Astrocyte (in vitro differentiated cells and primary cell): ENCODE measurements at regions not wholly inside any gene's neighbourhood (a gene's known extent, or its start where the extent isn't known, plus 50 kb on each side); places are given as distances from the start of the nearest gene placed in this dataset.

Experiments used
- DNase-seq: peaks from one replicate; pipeline ENCODE4 v3.0.0-alpha.2; 2010; ENCODE audit warnings: low read depth
- FAIRE-seq: peaks from 2 replicates; lab custom pipeline; 2011; peaks lifted over from hg19 to GRCh38; lab: Jason Lieb, UNC
- H2AFZ ChIP-seq: 2 replicates; pipeline ENCODE4 v1.6.0; 2012; ENCODE audit warnings: low read depth, low read length, inconsistent platforms
- H3K27ac ChIP-seq: 2 replicates; pipeline ENCODE4 v1.5.1; 2011; ENCODE audit warnings: low read depth, low read length, inconsistent platforms
- H3K27me3 ChIP-seq: 2 replicates; pipeline ENCODE4 v1.6.0; 2011; ENCODE audit warnings: low read length, inconsistent platforms; ENCODE audit not compliant: insufficient read depth
- H3K36me3 ChIP-seq: 2 replicates; pipeline ENCODE4 v1.5.1; 2011; ENCODE audit warnings: low read length, inconsistent platforms; ENCODE audit not compliant: insufficient read depth
- H3K4me1 ChIP-seq: 2 replicates; pipeline ENCODE4 v1.5.1; 2011; ENCODE audit warnings: low read length, inconsistent platforms; ENCODE audit not compliant: insufficient read depth
- H3K4me2 ChIP-seq: 2 replicates; pipeline ENCODE4 v1.6.0; 2012; ENCODE audit warnings: low read length, inconsistent platforms
- H3K4me3 ChIP-seq: 2 replicates; pipeline ENCODE4 v1.5.1; 2011; ENCODE audit warnings: low read depth, mild to moderate bottlenecking, low read length, inconsistent platforms; ENCODE audit not compliant: insufficient read depth
- H3K79me2 ChIP-seq: 2 replicates; pipeline ENCODE4 v1.6.0; 2012; ENCODE audit warnings: mild to moderate bottlenecking, low read length, inconsistent platforms; ENCODE audit not compliant: insufficient read depth
- H3K9ac ChIP-seq: 2 replicates; pipeline ENCODE4 v1.6.0; 2012; ENCODE audit warnings: mild to moderate bottlenecking, low read length, inconsistent platforms
- H3K9me3 ChIP-seq: 2 replicates; pipeline ENCODE4 v1.5.1; 2012; ENCODE audit warnings: low read depth, mild to moderate bottlenecking, low read length, inconsistent platforms; ENCODE audit not compliant: insufficient read depth
- H4K20me1 ChIP-seq: 2 replicates; pipeline ENCODE4 v1.6.0; 2012; ENCODE audit warnings: low read length, inconsistent platforms; ENCODE audit not compliant: insufficient read depth
- H3K27ac Mint-ChIP-seq: one replicate; pipeline ENCODE4 v1.8.0; 2021; ENCODE audit warnings: mild to moderate bottlenecking, mixed read lengths; ENCODE audit not compliant: unreplicated experiment
- H3K27me3 Mint-ChIP-seq: one replicate; pipeline ENCODE4 v1.8.0; 2021; ENCODE audit warnings: low read depth, mixed read lengths; ENCODE audit not compliant: unreplicated experiment
- H3K36me3 Mint-ChIP-seq: one replicate; pipeline ENCODE4 v1.8.0; 2021; ENCODE audit warnings: low read depth, mixed read lengths; ENCODE audit not compliant: unreplicated experiment
- H3K4me1 Mint-ChIP-seq: one replicate; pipeline ENCODE4 v1.8.0; 2021; ENCODE audit warnings: low read depth, mixed read lengths; ENCODE audit not compliant: unreplicated experiment
- H3K4me3 Mint-ChIP-seq: one replicate; pipeline ENCODE4 v1.8.0; 2021; ENCODE audit warnings: mild to moderate bottlenecking, moderate library complexity, mixed read lengths; ENCODE audit not compliant: unreplicated experiment
- H3K9me3 Mint-ChIP-seq: one replicate; pipeline ENCODE4 v1.8.0; 2021; ENCODE audit warnings: mild to moderate bottlenecking, mixed read lengths; ENCODE audit not compliant: unreplicated experiment
- CTCF ChIP-seq: IDR thresholded peaks from 2 replicates; pipeline ENCODE4 v1.5.1; 2011; ENCODE audit warnings: low read depth, mild to moderate bottlenecking, inconsistent platforms, low read length, moderate library complexity; ENCODE audit not compliant: insufficient read depth
- EZH2 ChIP-seq: IDR thresholded peaks from 2 replicates; pipeline ENCODE4 v1.6.1; 2012; ENCODE audit warnings: mild to moderate bottlenecking, low read length, inconsistent platforms; ENCODE audit not compliant: insufficient read depth

GRCh38 chr3:110971010-110971601 is 100.5 kb upstream of the NECTIN3 start:
- Histone ChIP-seq H3K9me3 (peaks cover 8% of the 10 kb centered on the region), H3K36me3 (no peaks in the 10 kb centered on the region), H3K27me3 (no peaks in the 10 kb centered on the region), H3K4me2 (no peak overlapping the region), H3K79me2 (no peaks in the 10 kb centered on the region), H2AFZ (no peak overlapping the region), H4K20me1 (no peaks in the 10 kb centered on the region), H3K4me3 (no peak overlapping the region), H3K27ac (no peak overlapping the region), H3K4me1 (no peaks in the 10 kb centered on the region), H3K9ac (no peak overlapping the region)
- FAIRE-seq: no peak
- Mint-ChIP-seq H3K36me3 (peaks cover 14% of the 10 kb centered on the region), H3K9me3 (peaks cover 17% of the 10 kb centered on the region), H3K27ac (no peak overlapping the region), H3K27me3 (no peaks in the 10 kb centered on the region), H3K4me1 (peaks cover 2% of the 10 kb centered on the region), H3K4me3 (no peak overlapping the region)
- no peak for DNase-seq
- no peak for TF ChIP-seq CTCF
- TF ChIP-seq EZH2: no peak

- DNase-seq: no peak
- Histone ChIP-seq H3K4me3 (no peak overlapping the region), H3K27ac (no peak overlapping the region), H3K27me3 (no peaks in the 10 kb centered on the region), H3K4me2 (no peak overlapping the region), H4K20me1 (no peaks in the 10 kb centered on the region), H3K9ac (no peak overlapping the region), H3K79me2 (no peaks in the 10 kb centered on the region), H3K36me3 (no peaks in the 10 kb centered on the region), H3K4me1 (no peaks in the 10 kb centered on the region), H2AFZ (no peak overlapping the region), H3K9me3 (peaks cover 8% of the 10 kb centered on the region)
- Mint-ChIP-seq H3K36me3 (peaks cover 4% of the 10 kb centered on the region), H3K4me3 (no peak overlapping the region), H3K9me3 (peaks cover 4% of the 10 kb centered on the region), H3K4me1 (peaks cover 2% of the 10 kb centered on the region), H3K27me3 (no peaks in the 10 kb centered on the region), H3K27ac (no peak overlapping the region)
- no peak for FAIRE-seq
- TF ChIP-seq CTCF (no peak), EZH2 (no peak)
Observed at GRCh38 chr3:110973263-110973895, 98.2 kb upstream of the NECTIN3 start.

DNA sequence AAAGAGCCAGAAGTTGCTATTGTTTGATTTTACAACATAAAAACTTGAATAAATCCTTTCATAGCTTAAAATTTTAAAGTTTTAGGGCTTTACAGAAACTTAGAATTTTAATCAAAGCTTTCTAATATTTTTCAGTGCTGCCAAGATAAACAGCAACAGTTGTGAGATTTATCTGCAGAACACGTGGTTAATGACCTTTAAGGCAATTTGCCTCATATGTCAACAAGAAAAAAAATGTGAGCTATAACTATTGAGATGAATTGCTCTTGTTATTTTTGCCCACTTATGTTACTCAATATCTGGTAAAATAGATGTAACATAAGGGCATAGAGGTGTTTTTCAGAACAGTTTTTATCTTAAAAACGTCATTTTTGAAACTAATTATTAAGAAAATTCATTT is 96.7 kb upstream of the NECTIN3 start:
- Histone ChIP-seq H3K27ac (no peak overlapping the region), H3K9me3 (no peaks in the 10 kb centered on the region), H3K4me3 (no peak overlapping the region), H2AFZ (no peak overlapping the region), H3K4me2 (no peak overlapping the region), H3K79me2 (no peaks in the 10 kb centered on the region), H4K20me1 (no peaks in the 10 kb centered on the region), H3K4me1 (no peaks in the 10 kb centered on the region), H3K9ac (no peak overlapping the region), H3K36me3 (no peaks in the 10 kb centered on the region), H3K27me3 (no peaks in the 10 kb centered on the region)
- FAIRE-seq (no peak), DNase-seq (no peak)
- H3K27me3 Mint-ChIP-seq: no peaks in the 10 kb centered on the region
- no peak overlapping the region for H3K27ac Mint-ChIP-seq
- H3K9me3 Mint-ChIP-seq: no peaks in the 10 kb centered on the region
- H3K36me3 Mint-ChIP-seq: no peaks in the 10 kb centered on the region
- H3K4me1 Mint-ChIP-seq: peaks cover 2% of the 10 kb centered on the region
- no peak overlapping the region for H3K4me3 Mint-ChIP-seq
- no peak for TF ChIP-seq CTCF
- no peak for TF ChIP-seq EZH2
